Endothelial cell of umbilical vein (primary cell): ENCODE measurements at regions not wholly inside any gene's neighbourhood (a gene's known extent, or its start where the extent isn't known, plus 50 kb on each side); places are given as distances from the start of the nearest gene placed in this dataset.

Experiments
- BruUV-seq: library from RNA; stranded (reverse); fragments of 400-500 nt; replicated peaks from 2 replicates; lab custom pipeline; 2021; lab: Mats Ljungman, UMichigan
- CTCF ChIA-PET: fragments of 300-600, 350-600 bp; sonication (Branson Sonifier 250); formaldehyde crosslinking; loops from one replicate; lab custom pipeline; 2021; ENCODE audit warnings: antibody characterized with exemption, inconsistent platforms; lab: Charles Lee
- POLR2A ChIA-PET: fragments of 300-600, 350-600 bp; sonication (Branson Sonifier 250); formaldehyde crosslinking; loops from one replicate; lab custom pipeline; 2021; ENCODE audit warnings: antibody characterized with exemption, inconsistent platforms; lab: Charles Lee
- DNase-seq: peaks from one replicate; pipeline ENCODE4 v3.0.0-alpha.2; 2011; ENCODE audit warnings: low read depth, low spot score
- FAIRE-seq: peaks from 2 replicates; lab custom pipeline; 2011; peaks lifted over from hg19 to GRCh38; lab: Jason Lieb, UNC
- H2AFZ ChIP-seq: 2 replicates; pipeline ENCODE4 v1.6.0; 2012; ENCODE audit warnings: low read depth, low read length, control low read depth, inconsistent platforms
- H3K27ac ChIP-seq: 2 replicates; pipeline ENCODE4 v1.5.1; 2011; ENCODE audit warnings: low read depth, mild to moderate bottlenecking, control low read depth, low read length, moderate library complexity; ENCODE audit not compliant: insufficient read depth
- H3K27me3 ChIP-seq, 2 experiments: 2 replicates each; pipeline versions ENCODE4 v1.6.0 to v1.6.1; 2011; ENCODE audit warnings: low read length in 2 of 2, mixed read lengths in 1 of 2; ENCODE audit not compliant: control insufficient read depth in 2 of 2, insufficient read depth in 2 of 2
- H3K36me3 ChIP-seq, 2 experiments: 2 replicates in 1 of 2; 3 replicates in 1 of 2; pipeline ENCODE4 v1.5.1; 2011; ENCODE audit warnings: low read length in 2 of 2, mild to moderate bottlenecking in 1 of 2, moderate library complexity in 1 of 2; ENCODE audit not compliant: control insufficient read depth in 2 of 2, insufficient read depth in 2 of 2; ENCODE audit errors: extremely low read depth in 1 of 2
- H3K4me1 ChIP-seq: 3 replicates; pipeline ENCODE4 v1.5.1; 2011; ENCODE audit warnings: mild to moderate bottlenecking, low read length; ENCODE audit not compliant: control insufficient read depth, insufficient read depth; ENCODE audit errors: extremely low read depth
- H3K4me2 ChIP-seq: 2 replicates; pipeline ENCODE4 v1.6.1; 2011; ENCODE audit warnings: low read length, control low read depth, mixed read lengths; ENCODE audit not compliant: insufficient read depth
- H3K4me3 ChIP-seq, 3 experiments: fragments of 200-600 bp in 1 of 3; sonication (generic), shearing (Covaris generic) in 1 of 3; replicated peaks in 1 of 3; 2 replicates each; pipeline ENCODE4 v1.5.1; 2011 to 2016; ENCODE audit warnings: control low read depth in 3 of 3, low read length in 3 of 3, mild to moderate bottlenecking in 2 of 3, inconsistent platforms in 1 of 3, low read depth in 1 of 3, moderate library complexity in 1 of 3; ENCODE audit not compliant: insufficient read depth in 1 of 3
- H3K79me2 ChIP-seq: 2 replicates; pipeline ENCODE4 v1.6.0; 2012; ENCODE audit warnings: low read length, inconsistent platforms; ENCODE audit not compliant: control insufficient read depth, insufficient read depth
- H3K9ac ChIP-seq: replicated peaks from 2 replicates; pipeline ENCODE3; 2011; ENCODE audit warnings: low read length, control low read depth; ENCODE audit not compliant: insufficient read depth; ENCODE audit errors: extremely low read depth
- H3K9me1 ChIP-seq: replicated peaks from 3 replicates; pipeline ENCODE4 v1.6.0; 2011; ENCODE audit warnings: mild to moderate bottlenecking, low read length; ENCODE audit not compliant: control insufficient read depth, insufficient read depth; ENCODE audit errors: extremely low read depth
- H3K9me3 ChIP-seq: replicated peaks from 2 replicates; pipeline ENCODE4 v1.5.1; 2012; ENCODE audit warnings: low read length, inconsistent platforms; ENCODE audit not compliant: control insufficient read depth, insufficient read depth
- H4K20me1 ChIP-seq: replicated peaks from 2 replicates; pipeline ENCODE3; 2011; ENCODE audit warnings: mild to moderate bottlenecking, low read length; ENCODE audit not compliant: control insufficient read depth, insufficient read depth; ENCODE audit errors: extremely low read depth
- EZH2 ChIP-seq: IDR thresholded peaks from 2 replicates; pipeline ENCODE4 v1.6.1; 2012; ENCODE audit warnings: borderline replicate concordance, low read depth, mild to moderate bottlenecking, moderate library complexity, low read length, inconsistent platforms; ENCODE audit not compliant: severe bottlenecking
- FOS ChIP-seq: IDR thresholded peaks from 2 replicates; pipeline ENCODE4 v1.6.1; 2011; ENCODE audit warnings: mild to moderate bottlenecking, low read length, moderate library complexity, borderline replicate concordance; ENCODE audit not compliant: insufficient read depth
- GATA2 ChIP-seq: IDR thresholded peaks from 2 replicates; pipeline ENCODE4 v1.7.0; 2011; ENCODE audit warnings: low read depth, mild to moderate bottlenecking, moderate library complexity, mixed read lengths, low read length; ENCODE audit not compliant: insufficient read length, insufficient read depth
- JUN ChIP-seq: IDR thresholded peaks from 2 replicates; pipeline ENCODE4 v1.6.1; 2011; ENCODE audit warnings: borderline replicate concordance, low read depth; ENCODE audit not compliant: insufficient read length, insufficient read depth
- MYC ChIP-seq: IDR thresholded peaks from one replicate; pipeline ENCODE4 v1.6.1; 2011; ENCODE audit warnings: mild to moderate bottlenecking, low read depth, low read length
- POLR2A ChIP-seq: IDR thresholded peaks from 2 replicates; pipeline ENCODE4 v1.6.1; 2012; ENCODE audit warnings: low read depth, mild to moderate bottlenecking, control low read depth, low read length
- POLR2AphosphoS5 ChIP-seq: IDR thresholded peaks from 2 replicates; pipeline ENCODE4 v1.6.1; 2012; ENCODE audit warnings: low read depth, mild to moderate bottlenecking, control low read depth, low read length, moderate library complexity; ENCODE audit not compliant: insufficient read depth
- dilution Hi-C: fragments of 300-500 bp; cut with MboI; formaldehyde crosslinking; loops from one replicate; pipeline ENCODE4 v1.15.0; 2019; ENCODE audit warnings: low sequenced_read_pairs; ENCODE audit not compliant: extremely low pct_ligation_motif_present
- intact Hi-C: fragments of 100-400 bp; cut with micrococcal nuclease; formaldehyde crosslinking; loops from one replicate; pipeline ENCODE4 v1.10.0; 2022
- TF ChIP-seq, protein P1 (sequence below): IDR thresholded peaks from 2 replicates; pipeline ENCODE4 v1.6.1; 2011; ENCODE audit not compliant: insufficient read depth, insufficient read length
- TF ChIP-seq, protein P2 (sequence below), 2 donors: IDR thresholded peaks; 1 replicate in 1 of 2; 2 replicates in 1 of 2; pipeline ENCODE4 v1.5.1; 2011; ENCODE audit warnings: low read length in 2 of 2, mild to moderate bottlenecking in 2 of 2, moderate library complexity in 2 of 2, control low read depth in 1 of 2, inconsistent platforms in 1 of 2, low read depth in 1 of 2; ENCODE audit not compliant: insufficient read depth in 1 of 2; ENCODE audit errors: extremely low read depth in 1 of 2

DNA sequence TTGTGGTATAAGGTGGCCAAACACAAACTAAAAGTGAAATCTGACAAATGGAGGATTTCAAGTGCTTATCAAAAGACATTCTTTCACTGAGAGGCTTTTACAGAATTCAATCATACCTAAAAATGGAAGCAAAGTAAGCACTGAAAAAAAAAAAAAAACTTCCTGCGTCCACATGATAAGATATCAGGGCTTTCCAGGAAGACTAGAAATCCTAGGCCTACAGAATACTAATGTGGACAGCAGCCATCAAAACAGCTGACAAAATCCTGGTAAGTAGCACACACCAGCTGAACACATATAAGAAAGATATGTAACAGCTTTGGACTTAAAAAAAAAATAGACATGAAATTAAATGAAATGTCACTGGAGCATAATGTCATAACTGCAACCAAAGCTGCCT lies 178.2 kb downstream of the SUCLG1 start:
- no peak overlapping the region for H3K9ac ChIP-seq
- intact Hi-C loops (no loop called here), dilution Hi-C loops (no loop called here)
- no peaks in the 10 kb centered on the region for H3K9me1 ChIP-seq
- no TSS peak for BruUV-seq
- no peaks in the 10 kb centered on the region for H3K27me3 ChIP-seq
- no peaks in the 10 kb centered on the region for H3K9me3 ChIP-seq
- CTCF ChIA-PET, result no interaction called here
- H3K27ac ChIP-seq, result no peak overlapping the region
- FAIRE-seq, result no peak
- POLR2A ChIA-PET, result no interaction called here
- no peaks in the 10 kb centered on the region for H3K79me2 ChIP-seq
- H2AFZ ChIP-seq, result no peak overlapping the region
- no peaks in the 10 kb centered on the region for H3K4me1 ChIP-seq
- H3K4me3 ChIP-seq, result no peak overlapping the region
- no peaks in the 10 kb centered on the region for H4K20me1 ChIP-seq
- H3K4me2 ChIP-seq, result no peak overlapping the region
- no peak for DNase-seq
- H3K36me3 ChIP-seq, result no peaks in the 10 kb centered on the region
- no peak for TF ChIP-seq GATA2
- TF ChIP-seq POLR2A, result no peak
- TF ChIP-seq JUN, result no peak
- TF ChIP-seq POLR2AphosphoS5, result no peak
- TF ChIP-seq EZH2, result no peak
- TF ChIP-seq, protein P1, sequence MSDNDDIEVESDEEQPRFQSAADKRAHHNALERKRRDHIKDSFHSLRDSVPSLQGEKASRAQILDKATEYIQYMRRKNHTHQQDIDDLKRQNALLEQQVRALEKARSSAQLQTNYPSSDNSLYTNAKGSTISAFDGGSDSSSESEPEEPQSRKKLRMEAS, result no peak
- TF ChIP-seq, protein P2, sequence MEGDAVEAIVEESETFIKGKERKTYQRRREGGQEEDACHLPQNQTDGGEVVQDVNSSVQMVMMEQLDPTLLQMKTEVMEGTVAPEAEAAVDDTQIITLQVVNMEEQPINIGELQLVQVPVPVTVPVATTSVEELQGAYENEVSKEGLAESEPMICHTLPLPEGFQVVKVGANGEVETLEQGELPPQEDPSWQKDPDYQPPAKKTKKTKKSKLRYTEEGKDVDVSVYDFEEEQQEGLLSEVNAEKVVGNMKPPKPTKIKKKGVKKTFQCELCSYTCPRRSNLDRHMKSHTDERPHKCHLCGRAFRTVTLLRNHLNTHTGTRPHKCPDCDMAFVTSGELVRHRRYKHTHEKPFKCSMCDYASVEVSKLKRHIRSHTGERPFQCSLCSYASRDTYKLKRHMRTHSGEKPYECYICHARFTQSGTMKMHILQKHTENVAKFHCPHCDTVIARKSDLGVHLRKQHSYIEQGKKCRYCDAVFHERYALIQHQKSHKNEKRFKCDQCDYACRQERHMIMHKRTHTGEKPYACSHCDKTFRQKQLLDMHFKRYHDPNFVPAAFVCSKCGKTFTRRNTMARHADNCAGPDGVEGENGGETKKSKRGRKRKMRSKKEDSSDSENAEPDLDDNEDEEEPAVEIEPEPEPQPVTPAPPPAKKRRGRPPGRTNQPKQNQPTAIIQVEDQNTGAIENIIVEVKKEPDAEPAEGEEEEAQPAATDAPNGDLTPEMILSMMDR (IDR thresholded peaks at IDR 0.05; ENCODE audit: extremely low read depth in 1 of 2, insufficient read depth in 1 of 2, low read depth in 1 of 2, low read length in 2 of 2), result no peak
- TF ChIP-seq MYC, result no peak
- TF ChIP-seq FOS, result no peak
